ENCODE measurements at regions not wholly inside any gene's neighbourhood (a gene's known extent, or its start where the extent isn't known, plus 50 kb on each side); places are given as distances from the start of the nearest gene placed in this dataset.

DNA sequence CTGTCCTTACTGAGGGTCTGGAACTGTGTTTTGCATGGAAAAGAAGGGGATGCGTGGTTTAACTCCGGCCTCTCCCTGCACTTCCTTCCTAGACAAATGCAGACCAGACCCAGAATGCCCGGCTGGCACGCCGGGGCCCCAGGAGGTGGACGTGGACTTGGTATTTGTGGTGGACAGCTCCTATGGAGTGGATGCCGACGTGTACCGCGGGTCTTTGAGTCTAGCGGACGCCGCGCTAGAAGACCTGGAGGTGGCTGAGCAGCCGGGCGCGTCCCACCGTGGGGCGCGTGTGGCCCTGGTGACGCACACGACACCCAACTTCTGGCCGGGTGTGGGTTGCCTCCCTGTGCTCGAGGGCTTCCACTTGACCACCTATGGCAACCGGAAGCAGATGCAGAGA, 81.8 kb upstream of the COL6A5 start:
- no peak for DNase-seq

DNA sequence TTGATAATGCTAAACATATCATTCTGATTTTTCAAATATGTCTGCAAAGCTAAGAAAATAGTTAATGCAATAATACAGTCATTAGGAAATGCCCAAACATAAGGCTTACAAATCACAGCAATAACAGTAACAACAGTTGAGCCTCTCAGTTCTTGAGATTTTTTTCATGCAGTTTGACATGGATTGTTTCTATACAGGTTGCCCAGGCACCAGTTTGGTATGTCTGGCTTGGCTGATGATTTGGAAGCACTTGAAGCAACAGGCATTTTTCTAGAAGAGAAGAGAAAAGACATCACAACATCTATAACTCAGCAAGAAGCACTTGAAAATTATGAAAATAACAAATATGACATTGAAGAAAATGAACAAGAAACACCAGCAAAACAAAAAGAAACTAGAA, 78.7 kb upstream of the COL6A5 start:
- no peak for DNase-seq

DNA sequence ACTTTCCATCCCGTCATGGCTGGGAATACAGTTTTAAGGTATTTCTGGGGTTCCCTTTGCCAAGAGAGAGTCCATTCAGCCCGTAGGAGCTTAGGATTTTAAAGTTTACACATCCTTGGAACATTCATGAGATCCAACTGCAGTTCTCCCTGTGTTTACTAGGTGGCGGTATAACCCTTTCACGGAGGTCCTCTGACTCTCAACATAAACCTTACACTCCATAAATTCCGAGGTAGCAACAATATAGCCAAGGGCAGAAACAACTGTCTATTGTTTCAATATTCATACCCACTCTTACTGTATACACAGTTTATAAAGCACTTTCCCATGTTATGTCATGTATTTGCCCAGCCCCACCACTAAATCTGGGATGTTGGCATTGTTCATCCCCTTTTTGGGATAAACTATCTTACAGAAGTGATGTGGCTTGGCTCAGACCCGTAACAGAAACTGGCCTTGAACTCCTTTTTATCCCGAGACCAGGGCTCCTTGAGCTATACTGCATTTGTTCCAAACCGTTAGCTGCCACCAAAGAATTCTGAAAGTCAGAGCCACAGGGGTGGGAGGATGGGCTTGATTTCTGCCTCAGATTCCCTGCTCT, 69.2 kb upstream of the COL6A5 start:
- DNase-seq, result no peak

DNA sequence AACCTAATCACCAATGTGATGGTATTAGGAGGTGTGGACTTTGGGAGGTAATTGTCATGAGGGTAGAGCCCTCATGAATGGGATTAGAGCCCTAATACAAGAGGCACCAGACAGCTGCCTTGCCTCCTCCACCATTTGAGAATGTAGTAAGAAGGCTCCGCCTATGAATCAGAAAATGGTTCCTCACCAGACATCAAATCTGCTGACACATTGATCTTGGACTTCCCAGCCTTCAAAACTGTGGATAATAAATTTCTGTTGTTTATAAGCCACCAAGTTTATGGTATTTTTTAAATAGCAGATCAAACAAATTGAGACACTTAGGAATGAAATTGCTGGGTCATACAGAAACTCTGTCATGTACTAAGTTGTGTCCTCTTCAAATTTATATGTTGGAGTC, 56.8 kb upstream of the COL6A5 start:
- no peak for DNase-seq

DNA sequence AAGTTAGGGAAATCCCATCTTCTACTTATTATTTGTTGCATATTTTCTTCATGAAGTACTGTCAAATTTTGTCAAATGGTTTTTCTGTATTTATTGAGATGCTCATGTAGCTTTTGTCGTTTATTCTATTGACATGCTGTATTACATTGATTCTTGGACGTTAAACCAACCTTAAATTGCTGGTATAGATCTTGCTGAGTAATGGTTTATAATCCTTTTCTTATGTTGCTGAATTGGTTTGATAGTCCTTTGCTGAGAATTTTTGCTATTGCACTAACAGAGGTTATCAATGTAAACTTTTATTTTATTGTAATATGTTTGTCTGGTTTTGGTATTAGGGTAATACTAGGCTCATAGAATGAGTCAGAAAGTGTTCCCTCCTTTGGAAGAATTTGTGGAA, 54.3 kb upstream of the COL6A5 start:
- DNase-seq, result no peak

DNA sequence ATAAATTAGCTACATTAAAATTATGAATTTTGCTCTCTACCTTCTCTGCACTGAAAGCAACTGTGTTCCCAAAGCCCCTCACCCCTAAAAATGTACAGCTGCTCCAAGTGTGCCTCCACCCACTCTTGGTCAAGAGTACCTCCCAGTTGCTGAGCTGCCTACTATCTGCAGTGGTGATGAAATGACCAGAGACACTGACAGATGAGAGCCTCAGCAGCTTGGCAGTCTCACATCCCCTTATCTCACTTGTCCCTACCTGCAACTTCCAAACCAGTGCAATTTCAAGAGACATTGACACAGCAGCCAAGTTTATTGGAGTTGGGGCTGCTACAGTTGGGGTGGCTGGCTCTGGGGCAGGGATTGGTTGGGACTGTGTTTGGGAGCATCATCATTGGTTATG, 52.2 kb upstream of the COL6A5 start:
- DNase-seq, result no peak

Measured in NK-92 treated with Interleukin-12 subunit alpha and Interleukin-12 subunit beta, amount 100 ng/mL, for 24 hours (cell line).